PFSK-1 (cell line): ENCODE measurements at regions not wholly inside any gene's neighbourhood (a gene's known extent, or its start where the extent isn't known, plus 50 kb on each side); places are given as distances from the start of the nearest gene placed in this dataset.

Experiments
- FOXP2 ChIP-seq: optimal IDR thresholded peaks from 2 replicates; pipeline ENCODE3; 2011; ENCODE audit warnings: borderline replicate concordance, control low read depth, inconsistent platforms; ENCODE audit not compliant: insufficient read depth; ENCODE audit errors: extremely low read length, extremely low read depth
- POLR2AphosphoS5 ChIP-seq: IDR thresholded peaks from 2 replicates; pipeline ENCODE4 v1.6.1; 2012; ENCODE audit warnings: low read depth, mild to moderate bottlenecking, control low read depth, low read length, moderate library complexity
- SIN3A ChIP-seq: IDR thresholded peaks from 2 replicates; pipeline ENCODE4 v1.6.1; 2012; ENCODE audit warnings: mild to moderate bottlenecking, low read length, moderate library complexity, borderline replicate concordance; ENCODE audit not compliant: insufficient read depth
- TAF1 ChIP-seq: IDR thresholded peaks from 2 replicates; pipeline ENCODE4 v1.6.1; 2012; ENCODE audit warnings: low read length, control low read depth, borderline replicate concordance; ENCODE audit not compliant: insufficient read depth
- TF ChIP-seq, protein P1 (sequence below), 2 experiments: IDR thresholded peaks; 2 replicates each; pipeline versions ENCODE4 v1.6.1 to v1.8.0; 2011 to 2012; ENCODE audit warnings: low read depth in 2 of 2, low read length in 2 of 2, control low read depth in 1 of 2, inconsistent platforms in 1 of 2, mild to moderate bottlenecking in 1 of 2, moderate library complexity in 1 of 2; ENCODE audit not compliant: insufficient read depth in 1 of 2

DNA sequence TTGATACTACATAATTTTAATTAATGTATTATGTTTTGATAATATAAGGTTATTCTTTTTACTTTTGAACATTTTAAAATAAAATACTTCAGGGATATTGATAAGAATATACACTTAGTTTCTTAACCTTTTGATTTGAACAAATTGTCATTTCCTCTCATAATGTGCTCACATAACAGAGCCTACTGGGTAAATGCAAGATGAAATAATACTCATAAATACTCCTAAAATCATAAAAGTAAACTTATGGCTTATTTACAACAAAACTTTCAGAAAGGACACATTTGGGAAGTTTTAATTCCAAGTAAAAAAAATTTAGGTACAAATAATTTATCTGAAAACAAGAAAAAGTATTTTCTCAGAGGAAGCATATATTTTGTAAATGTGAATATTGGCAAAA, 101.6 kb upstream of the ABCB5 start:
- no peak for TF ChIP-seq POLR2AphosphoS5
- TF ChIP-seq, protein P1, sequence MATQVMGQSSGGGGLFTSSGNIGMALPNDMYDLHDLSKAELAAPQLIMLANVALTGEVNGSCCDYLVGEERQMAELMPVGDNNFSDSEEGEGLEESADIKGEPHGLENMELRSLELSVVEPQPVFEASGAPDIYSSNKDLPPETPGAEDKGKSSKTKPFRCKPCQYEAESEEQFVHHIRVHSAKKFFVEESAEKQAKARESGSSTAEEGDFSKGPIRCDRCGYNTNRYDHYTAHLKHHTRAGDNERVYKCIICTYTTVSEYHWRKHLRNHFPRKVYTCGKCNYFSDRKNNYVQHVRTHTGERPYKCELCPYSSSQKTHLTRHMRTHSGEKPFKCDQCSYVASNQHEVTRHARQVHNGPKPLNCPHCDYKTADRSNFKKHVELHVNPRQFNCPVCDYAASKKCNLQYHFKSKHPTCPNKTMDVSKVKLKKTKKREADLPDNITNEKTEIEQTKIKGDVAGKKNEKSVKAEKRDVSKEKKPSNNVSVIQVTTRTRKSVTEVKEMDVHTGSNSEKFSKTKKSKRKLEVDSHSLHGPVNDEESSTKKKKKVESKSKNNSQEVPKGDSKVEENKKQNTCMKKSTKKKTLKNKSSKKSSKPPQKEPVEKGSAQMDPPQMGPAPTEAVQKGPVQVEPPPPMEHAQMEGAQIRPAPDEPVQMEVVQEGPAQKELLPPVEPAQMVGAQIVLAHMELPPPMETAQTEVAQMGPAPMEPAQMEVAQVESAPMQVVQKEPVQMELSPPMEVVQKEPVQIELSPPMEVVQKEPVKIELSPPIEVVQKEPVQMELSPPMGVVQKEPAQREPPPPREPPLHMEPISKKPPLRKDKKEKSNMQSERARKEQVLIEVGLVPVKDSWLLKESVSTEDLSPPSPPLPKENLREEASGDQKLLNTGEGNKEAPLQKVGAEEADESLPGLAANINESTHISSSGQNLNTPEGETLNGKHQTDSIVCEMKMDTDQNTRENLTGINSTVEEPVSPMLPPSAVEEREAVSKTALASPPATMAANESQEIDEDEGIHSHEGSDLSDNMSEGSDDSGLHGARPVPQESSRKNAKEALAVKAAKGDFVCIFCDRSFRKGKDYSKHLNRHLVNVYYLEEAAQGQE (IDR thresholded peaks at IDR 0.05; ENCODE audit: insufficient read depth in 1 of 2, low read depth in 2 of 2, low read length in 2 of 2) = no peak
- TF ChIP-seq TAF1 = no peak
- no peak for TF ChIP-seq FOXP2
- no peak for TF ChIP-seq SIN3A

DNA sequence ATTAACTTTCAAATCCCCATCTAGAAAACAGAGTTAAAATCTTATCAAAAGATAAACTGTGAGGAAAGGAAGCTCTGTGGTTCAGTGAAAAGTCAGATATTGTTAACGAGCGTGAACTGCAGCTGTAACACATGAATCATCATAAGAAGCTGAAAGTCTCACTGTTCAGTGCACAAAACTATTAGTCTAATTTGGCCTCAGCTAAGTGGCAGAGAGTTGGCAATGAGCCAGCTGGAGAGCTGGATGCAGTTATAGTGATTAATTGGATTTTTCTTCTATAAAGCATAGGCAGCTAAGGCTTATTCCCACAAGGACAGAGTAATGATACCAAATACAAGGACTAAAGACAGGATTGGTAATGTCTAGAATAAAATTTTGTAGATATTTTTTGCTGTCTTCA, 101.1 kb upstream of the ABCB5 start:
- TF ChIP-seq FOXP2 (no peak), POLR2AphosphoS5 (peak; percentile 32; the same call in 1 of the 2 replicates), TAF1 (no peak)
- TF ChIP-seq, protein P1 (IDR thresholded peaks at IDR 0.05; ENCODE audit: insufficient read depth in 1 of 2, low read depth in 2 of 2, low read length in 2 of 2) = 0 out of 4 replicates have a peak, but pooled peaks of 1 of the 2 experiments have one; percentile 27

DNA sequence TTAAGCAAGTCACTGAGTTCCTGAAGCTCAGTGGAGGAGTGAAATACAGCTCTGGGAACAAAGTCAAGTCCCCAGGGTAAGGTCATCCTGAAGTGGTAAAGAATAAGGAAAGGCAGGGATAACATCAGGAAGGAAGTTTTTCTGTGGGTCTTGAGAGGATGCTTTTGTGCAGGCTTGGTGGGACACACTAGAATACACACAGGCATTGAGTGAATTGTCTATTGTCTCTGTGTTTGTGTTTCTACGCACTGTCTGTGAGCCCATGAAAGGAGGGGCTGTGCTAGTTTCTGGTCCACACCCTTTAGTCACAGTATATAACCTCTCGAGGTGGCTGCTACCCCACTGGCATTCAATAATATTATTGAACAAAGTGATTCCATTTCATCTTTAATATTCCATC, 95.8 kb upstream of the ABCB5 start:
- TF ChIP-seq POLR2AphosphoS5 (no peak), TAF1 (no peak), FOXP2 (no peak), SIN3A (no peak)
- TF ChIP-seq, protein P1 (IDR thresholded peaks at IDR 0.05; ENCODE audit: insufficient read depth in 1 of 2, low read depth in 2 of 2, low read length in 2 of 2) = no peak

DNA sequence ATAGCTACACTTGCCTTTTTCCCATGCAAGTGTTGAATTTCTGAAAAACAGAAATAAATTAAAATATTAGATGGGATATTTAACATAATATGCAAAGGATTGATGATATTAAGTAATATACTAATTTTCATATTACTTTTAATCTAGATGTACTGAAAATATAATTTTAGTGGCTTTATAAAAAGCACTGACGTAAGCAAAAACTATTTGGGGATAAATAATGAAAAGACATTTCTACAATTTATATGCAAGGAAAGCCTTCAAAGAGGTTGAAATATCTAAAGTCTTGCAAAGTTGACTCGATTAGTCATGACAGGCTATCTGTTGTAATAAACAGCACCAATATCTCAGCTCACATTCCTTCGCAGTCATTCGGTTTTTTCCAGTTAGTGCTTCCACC, 94.9 kb upstream of the ABCB5 start:
- TF ChIP-seq FOXP2 = no peak
- no peak for TF ChIP-seq TAF1
- no peak for TF ChIP-seq SIN3A
- no peak for TF ChIP-seq POLR2AphosphoS5
- TF ChIP-seq, protein P1 (IDR thresholded peaks at IDR 0.05; ENCODE audit: insufficient read depth in 1 of 2, low read depth in 2 of 2, low read length in 2 of 2) = no peak

DNA sequence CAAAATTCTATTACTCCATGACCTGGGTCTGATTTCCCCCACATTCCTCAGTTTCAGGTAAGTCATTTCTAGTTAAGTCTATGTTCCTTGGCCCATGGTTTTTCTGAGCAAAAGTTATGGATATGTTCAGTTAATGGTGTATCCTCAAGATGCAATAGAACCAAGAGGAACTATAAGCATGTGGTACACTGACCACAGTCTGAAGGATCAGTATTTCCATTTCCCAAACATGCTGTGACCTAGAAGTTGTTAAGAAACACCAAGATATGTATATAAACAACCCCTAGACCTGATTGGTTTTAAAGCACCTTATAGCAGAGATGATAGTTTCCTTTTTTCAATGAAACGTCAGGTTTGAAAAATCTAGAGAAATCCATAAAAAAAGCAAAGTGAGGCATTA, 94.2 kb upstream of the ABCB5 start:
- no peak for TF ChIP-seq FOXP2
- TF ChIP-seq, protein P1 (IDR thresholded peaks at IDR 0.05; ENCODE audit: insufficient read depth in 1 of 2, low read depth in 2 of 2, low read length in 2 of 2) = no peak
- TF ChIP-seq SIN3A = no peak
- TF ChIP-seq POLR2AphosphoS5 = no peak
- no peak for TF ChIP-seq TAF1
